IMR-90 (cell line): ENCODE measurements at regions not wholly inside any gene's neighbourhood (a gene's known extent, or its start where the extent isn't known, plus 50 kb on each side); places are given as distances from the start of the nearest gene placed in this dataset.
A peak's percentile ranks its signal among the peaks of the same experiment; 100 is the strongest.

ENCODE experiments used
- ATAC-seq: fragments of 200-7000 bp; cut with Tn5 transposase; 2 replicates; pipeline ENCODE4 v1.9.1; 2020; ENCODE audit warnings: low read depth, mild to moderate bottlenecking, moderate library complexity
- BruUV-seq: library from RNA; stranded (reverse); fragments of 400-500 nt; replicated peaks from 2 replicates; lab custom pipeline; 2021; lab: Mats Ljungman, UMichigan
- CTCF ChIA-PET: fragments of 300-600 bp; formaldehyde crosslinking; extraction: SDS; loops from one replicate; lab custom pipeline; 2021; ENCODE audit warnings: antibody characterized with exemption; lab: Yijun Ruan, JAX
- POLR2A ChIA-PET: fragments of 300-600 bp; sonication (Branson Sonifier 250); formaldehyde crosslinking; loops from one replicate; lab custom pipeline; 2022; ENCODE audit warnings: antibody characterized with exemption; ENCODE audit not compliant: unreplicated experiment; lab: Charles Lee
- DNase-seq: peaks from one replicate; pipeline ENCODE4 v3.0.0; 2013
- H2AFZ ChIP-seq: replicated peaks from 2 replicates; pipeline ENCODE3; 2013; ENCODE audit warnings: low read length, mild to moderate bottlenecking; ENCODE audit not compliant: poor library complexity
- H2AK5ac ChIP-seq: 2 replicates; pipeline ENCODE4 v1.6.1; 2013; ENCODE audit warnings: low read depth, low read length, inconsistent platforms
- H2AK9ac ChIP-seq: replicated peaks from 2 replicates; pipeline ENCODE3; 2013; ENCODE audit warnings: mild to moderate bottlenecking, low read depth, low read length, moderate library complexity; ENCODE audit not compliant: poor library complexity
- H2BK120ac ChIP-seq: 2 replicates; pipeline ENCODE4 v1.6.1; 2013; ENCODE audit warnings: low read depth, low read length, inconsistent platforms
- H2BK15ac ChIP-seq: 3 replicates; pipeline ENCODE4 v1.6.1; 2013; ENCODE audit warnings: low read depth, low read length, inconsistent platforms
- H2BK20ac ChIP-seq: 2 replicates; pipeline ENCODE4 v1.6.1; 2013; ENCODE audit warnings: low read depth, mild to moderate bottlenecking, inconsistent platforms, low read length, moderate library complexity
- H2BK5ac ChIP-seq: 2 replicates; pipeline ENCODE4 v1.6.1; 2013; ENCODE audit warnings: mild to moderate bottlenecking, low read depth, low read length, inconsistent platforms; ENCODE audit not compliant: poor library complexity, severe bottlenecking
- H3K14ac ChIP-seq: replicated peaks from 2 replicates; pipeline ENCODE4 v1.6.1; 2013; ENCODE audit warnings: low read depth, low read length, inconsistent platforms
- H3K18ac ChIP-seq: 2 replicates; pipeline ENCODE4 v1.6.1; 2013; ENCODE audit warnings: low read depth, low read length, control low read depth
- H3K23ac ChIP-seq: 2 replicates; pipeline ENCODE4 v1.6.1; 2013; ENCODE audit warnings: low read depth, low read length, inconsistent platforms
- H3K27ac ChIP-seq: 2 replicates; pipeline ENCODE4 v1.5.1; 2013; ENCODE audit warnings: mild to moderate bottlenecking, control low read depth, low read length; ENCODE audit not compliant: insufficient read depth
- H3K27me3 ChIP-seq: 2 replicates; pipeline ENCODE4 v1.6.1; 2013; ENCODE audit warnings: low read length; ENCODE audit not compliant: control insufficient read depth, insufficient read depth
- H3K36me3 ChIP-seq: 2 replicates; pipeline ENCODE4 v1.6.1; 2013; ENCODE audit warnings: low read length, mixed read lengths; ENCODE audit not compliant: control insufficient read depth, insufficient read depth
- H3K4ac ChIP-seq: 2 replicates; pipeline ENCODE4 v1.6.1; 2013; ENCODE audit warnings: low read depth, low read length, inconsistent platforms
- H3K4me1 ChIP-seq: 2 replicates; pipeline ENCODE4 v1.6.1; 2013; ENCODE audit warnings: low read length, mixed read lengths; ENCODE audit not compliant: control insufficient read depth, insufficient read depth
- H3K4me2 ChIP-seq: 2 replicates; pipeline ENCODE4 v1.6.1; 2013; ENCODE audit warnings: low read depth, mild to moderate bottlenecking, control low read depth, low read length, moderate library complexity
- H3K4me3 ChIP-seq: 2 replicates; pipeline ENCODE4 v1.5.1; 2013; ENCODE audit warnings: low read depth, mild to moderate bottlenecking, control low read depth, low read length, moderate library complexity; ENCODE audit not compliant: insufficient read depth
- H3K56ac ChIP-seq: 2 replicates; pipeline ENCODE4 v1.6.1; 2013; ENCODE audit warnings: low read length, inconsistent platforms; ENCODE audit not compliant: insufficient read depth; ENCODE audit errors: extremely low read depth
- H3K79me1 ChIP-seq, 2 experiments: 2 replicates each; pipeline ENCODE4 v1.6.1; 2013; ENCODE audit warnings: low read length in 2 of 2, inconsistent platforms in 1 of 2, low read depth in 1 of 2
- H3K9ac ChIP-seq: 2 replicates; pipeline ENCODE4 v1.6.1; 2013; ENCODE audit warnings: low read depth, low read length, control low read depth
- H3K9me1 ChIP-seq: 2 replicates; pipeline ENCODE4 v1.6.1; 2013; ENCODE audit warnings: low read length, inconsistent platforms; ENCODE audit not compliant: insufficient read depth
- H3K9me3 ChIP-seq: 2 replicates; pipeline ENCODE4 v1.6.1; 2013; ENCODE audit warnings: low read length; ENCODE audit not compliant: control insufficient read depth, insufficient read depth
- H4K20me1 ChIP-seq: 2 replicates; pipeline ENCODE4 v1.6.1; 2013; ENCODE audit warnings: low read length, inconsistent platforms; ENCODE audit not compliant: insufficient read depth
- H4K5ac ChIP-seq: 2 replicates; pipeline ENCODE4 v1.6.1; 2013; ENCODE audit warnings: mild to moderate bottlenecking, low read depth, low read length, control low read depth
- H4K8ac ChIP-seq, 2 experiments: 2 replicates each; pipeline ENCODE4 v1.6.1; 2013; ENCODE audit warnings: low read depth in 2 of 2, low read length in 2 of 2, control low read depth in 1 of 2, inconsistent platforms in 1 of 2
- H4K91ac ChIP-seq: 2 replicates; pipeline ENCODE4 v1.6.1; 2013; ENCODE audit warnings: low read depth, low read length, inconsistent platforms; ENCODE audit not compliant: insufficient read depth
- CEBPB ChIP-seq: IDR thresholded peaks from 2 replicates; pipeline ENCODE4 v1.6.1; 2012; ENCODE audit warnings: low read depth, low read length, improper control_type of control experiment
- FOS ChIP-seq: fragments of 150-350 bp; IDR thresholded peaks from 2 replicates; pipeline ENCODE4 v1.6.1; 2016; ENCODE audit warnings: low read depth, low read length
- POLR2A ChIP-seq: IDR thresholded peaks from 2 replicates; pipeline ENCODE4 v1.6.1; 2012; ENCODE audit warnings: mild to moderate bottlenecking, low read depth, low read length
- WGBS, 2 experiments: methylation state at CpG; one replicate each; pipeline versions ENCODE4 v1.1.5 to v1.1.7; 2013; ENCODE audit warnings: missing lambda C conversion rate in 2 of 2; ENCODE audit not compliant: insufficient read length in 1 of 2; ENCODE audit errors: extremely low coverage in 2 of 2; 5-methylcytosine and 5-hydroxymethylcytosine counted together
- dilution Hi-C: fragments of 300-500 bp; cut with HindIII; formaldehyde crosslinking; loops from one replicate; pipeline ENCODE4 v1.14.3; 2018; ENCODE audit warnings: low sequenced_read_pairs; ENCODE audit not compliant: unreplicated experiment
- in situ Hi-C: fragments of 300-500 bp; cut with MboI; formaldehyde crosslinking; loops from 3 replicates; pipeline ENCODE4 v1.14.3; 2019; ENCODE audit warnings: low sequenced_read_pairs, inconsistent platforms, mixed read lengths
- intact Hi-C: fragments of 100-400 bp; cut with micrococcal nuclease; formaldehyde crosslinking; loops from 2 replicates; pipeline ENCODE4 v1.10.0; 2022

- CTCF ChIA-PET, result no interaction called here
- POLR2A ChIA-PET, result no interaction called here
- Histone ChIP-seq H3K4ac (no peak overlapping the region), H3K36me3 (no peaks in the 10 kb centered on the region), H3K4me3 (no peak overlapping the region), H4K91ac (no peak overlapping the region), H3K4me1 (no peaks in the 10 kb centered on the region), H3K27ac (no peak overlapping the region), H4K5ac (no peak overlapping the region), H3K56ac (no peak overlapping the region), H3K4me2 (no peak overlapping the region), H3K9me3 (no peaks in the 10 kb centered on the region), H3K79me1 (no peaks in the 10 kb centered on the region), H2AK5ac (no peak overlapping the region), H3K27me3 (no peaks in the 10 kb centered on the region), H3K9ac (no peak overlapping the region), H3K18ac (no peak overlapping the region), H3K14ac (no peak overlapping the region; the same call in 1 of the 2 replicates), H3K9me1 (no peaks in the 10 kb centered on the region), H4K8ac (no peak overlapping the region), H2BK5ac (no peak overlapping the region), H2BK120ac (no peak overlapping the region), H4K20me1 (no peaks in the 10 kb centered on the region), H2AFZ (no peak overlapping the region), H3K23ac (no peak overlapping the region), H2AK9ac (peak overlapping the region; percentile 46), H2BK20ac (no peak overlapping the region), H2BK15ac (no peak overlapping the region)
- dilution Hi-C loops (no loop called here), in situ Hi-C loops (no loop called here), intact Hi-C loops (no loop called here)
- DNase-seq (no peak), ATAC-seq (no peak)
- TF ChIP-seq POLR2A (no peak), FOS (no peak), CEBPB (no peak)
- WGBS, 2 experiments, result 100% methylated on average over 1 of the region's 1 CpG; no CpG with 5 or more reads in 1 of the 2 experiments
- no TSS peak for BruUV-seq
Observed at GRCh38 chr6:74646461-74646860, 559.4 kb downstream of the COL12A1 start.
